HCT116 (cell line): ENCODE measurements at regions not wholly inside any gene's neighbourhood (a gene's known extent, or its start where the extent isn't known, plus 50 kb on each side); places are given as distances from the start of the nearest gene placed in this dataset.

Experiments
- ATF3 ChIP-seq: IDR thresholded peaks from 2 replicates; pipeline ENCODE4 v1.6.1; 2012
- CTCF ChIP-seq, 3 experiments: fragments of 200-600 bp in 1 of 3; sonication (generic) in 1 of 3; IDR thresholded peaks in 2 of 3; conservative IDR thresholded peaks in 1 of 3; 2 replicates each; pipeline ENCODE4 v1.5.1; 2012 to 2017; ENCODE audit warnings: low read depth in 2 of 3, low read length in 2 of 3, antibody characterized with exemption in 1 of 3, borderline replicate concordance in 1 of 3, control low read depth in 1 of 3, mild to moderate bottlenecking in 1 of 3, mixed read lengths in 1 of 3, mixed run types in 1 of 3, moderate library complexity in 1 of 3; ENCODE audit not compliant: insufficient read depth in 1 of 3
- EZH2 ChIP-seq: fragments of 200-600 bp; sonication (generic); IDR thresholded peaks from 2 replicates; pipeline ENCODE4 v1.6.1; 2017; ENCODE audit warnings: antibody characterized with exemption, mixed run types
- JUND ChIP-seq: IDR thresholded peaks from 2 replicates; pipeline ENCODE4 v1.6.1; 2012
- POLR2A ChIP-seq: IDR thresholded peaks from 2 replicates; pipeline ENCODE4 v1.7.0; 2011; ENCODE audit warnings: borderline replicate concordance; ENCODE audit not compliant: insufficient read depth, insufficient read length; ENCODE audit errors: extremely low read depth
- POLR2AphosphoS5 ChIP-seq: IDR thresholded peaks from 2 replicates; pipeline ENCODE4 v1.6.1; 2011; ENCODE audit warnings: mild to moderate bottlenecking, low read depth, low read length, moderate library complexity
- REST ChIP-seq: IDR thresholded peaks from 2 replicates; pipeline ENCODE4 v1.6.1; 2012; ENCODE audit warnings: low read depth
- SIN3A ChIP-seq: IDR thresholded peaks from 2 replicates; pipeline ENCODE4 v1.6.1; 2012; ENCODE audit warnings: low read depth
- SP1 ChIP-seq: IDR thresholded peaks from 2 replicates; pipeline ENCODE4 v1.6.1; 2012; ENCODE audit warnings: low read depth
- ZNF274 ChIP-seq: fragments of 200-500 bp; sonication (Bioruptor generic); IDR thresholded peaks from 2 replicates; pipeline ENCODE4 v1.6.1; 2014; ENCODE audit warnings: mild to moderate bottlenecking, low read depth, low read length, inconsistent platforms

- TF ChIP-seq SIN3A = no peak
- no peak for TF ChIP-seq CTCF (IDR thresholded peaks at IDR 0.05 in 2 of 3, conservative IDR thresholded peaks at IDR 0.05 in 1 of 3; ENCODE audit: borderline replicate concordance in 1 of 3, insufficient read depth in 1 of 3, low read depth in 2 of 3, low read length in 2 of 3)
- no peak for TF ChIP-seq POLR2AphosphoS5
- TF ChIP-seq POLR2A = no peak
- TF ChIP-seq JUND = no peak
- TF ChIP-seq EZH2 = no peak
- TF ChIP-seq SP1 = no peak
- no peak for TF ChIP-seq ZNF274
- TF ChIP-seq REST = no peak
- no peak for TF ChIP-seq ATF3
These were observed 67.8 kb upstream of the FAM83B start for GRCh38 chr6:54778731-54779130.
